ENCODE measurements at regions not wholly inside any gene's neighbourhood (a gene's known extent, or its start where the extent isn't known, plus 50 kb on each side); places are given as distances from the start of the nearest gene placed in this dataset.

DNA sequence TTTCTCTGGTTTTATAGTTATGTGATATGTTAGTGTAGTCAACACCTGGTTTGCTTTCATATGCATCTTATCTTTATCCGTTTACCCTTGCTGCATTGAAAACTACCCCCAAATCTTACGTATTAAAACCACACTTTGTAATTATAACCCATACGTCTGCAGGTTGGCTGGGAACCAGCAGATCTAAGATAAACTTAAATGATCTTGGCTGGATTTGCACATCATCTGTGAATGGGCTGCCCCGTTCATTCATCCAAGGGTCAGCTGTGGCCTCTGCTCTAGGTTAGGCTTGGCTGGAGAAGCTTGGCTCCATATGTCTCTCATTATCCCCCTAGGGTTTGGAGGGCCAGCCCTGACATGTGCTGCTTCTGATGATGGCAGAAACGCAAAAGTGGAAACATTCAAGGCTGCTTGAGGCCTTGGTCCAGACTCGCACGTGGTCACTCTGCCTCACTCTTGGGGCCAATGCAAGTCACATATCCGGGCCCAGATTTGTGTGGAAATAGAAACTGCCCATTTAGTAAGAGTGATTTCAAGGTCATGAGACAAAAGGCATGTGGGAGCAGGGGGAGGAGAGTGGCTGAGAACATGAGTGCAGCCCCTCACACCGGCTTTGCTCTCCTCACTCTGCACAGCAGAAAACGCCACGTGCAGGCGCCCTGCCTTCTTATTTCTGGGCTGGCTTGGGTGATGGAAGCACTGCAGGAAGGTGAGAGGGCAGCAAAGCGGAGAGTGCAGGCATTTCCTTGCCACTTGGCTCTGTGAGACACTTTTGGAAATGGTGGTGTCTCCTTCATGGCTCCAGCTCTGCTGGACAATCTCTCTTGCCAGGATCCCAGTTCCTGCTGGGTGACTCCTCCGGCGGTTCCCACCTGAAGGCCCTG is 553.8 kb downstream of the GLRX3 start:
- DNase-seq (ENCODE audit: low read depth): no peak
- no peak for TF ChIP-seq CTCF (IDR thresholded peaks at IDR 0.05; ENCODE audit: insufficient read depth, low read depth, low read length, missing control alignments)
- no peak overlapping the region for H3K4me3 ChIP-seq (ENCODE audit: low read length)

GRCh38 chr10:130691776-130692175 is 555.6 kb downstream of the GLRX3 start:
- no peak for DNase-seq (ENCODE audit: low read depth)
- no peak for TF ChIP-seq CTCF (IDR thresholded peaks at IDR 0.05; ENCODE audit: insufficient read depth, low read depth, low read length, missing control alignments)
- no peak overlapping the region for H3K4me3 ChIP-seq (ENCODE audit: low read length)

DNA sequence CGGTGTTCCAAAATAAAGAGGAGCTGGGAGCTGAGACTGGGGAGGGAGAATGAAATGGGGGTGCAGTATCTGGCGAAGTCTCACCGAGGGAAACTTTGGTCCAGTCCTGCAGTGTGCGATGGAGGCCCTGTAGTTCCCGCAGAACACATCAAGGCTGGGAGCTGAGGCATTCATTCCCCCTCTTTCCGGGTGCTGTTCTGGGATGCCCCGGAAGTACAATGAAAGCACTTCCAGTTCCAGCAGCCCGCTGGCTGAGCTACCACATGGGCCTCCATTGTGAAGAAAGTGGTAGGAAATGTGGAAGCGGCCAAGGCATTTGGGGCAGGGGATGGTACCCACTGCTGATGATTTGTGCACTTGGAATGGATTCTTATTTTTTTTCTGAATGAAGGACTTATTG is 560.7 kb downstream of the GLRX3 start:
- TF ChIP-seq CTCF (IDR thresholded peaks at IDR 0.05; ENCODE audit: insufficient read depth, low read depth, low read length, missing control alignments): no peak
- no peak overlapping the region for H3K4me3 ChIP-seq (ENCODE audit: low read length)
- no peak for DNase-seq (ENCODE audit: low read depth)

- TF ChIP-seq CTCF (IDR thresholded peaks at IDR 0.05; ENCODE audit: insufficient read depth, low read depth, low read length, missing control alignments): no peak
- no peak for DNase-seq (ENCODE audit: low read depth)
- H3K4me3 ChIP-seq (ENCODE audit: low read length): no peak overlapping the region
Measured at GRCh38 chr10:130707389-130707979, 571.3 kb downstream of the GLRX3 start.

GRCh38 chr10:130708465-130709070 is 572.4 kb downstream of the GLRX3 start:
- no peak for TF ChIP-seq CTCF (IDR thresholded peaks at IDR 0.05; ENCODE audit: insufficient read depth, low read depth, low read length, missing control alignments)
- no peak for DNase-seq (ENCODE audit: low read depth)
- no peak overlapping the region for H3K4me3 ChIP-seq (ENCODE audit: low read length)

GRCh38 chr10:130709415-130709814 is 573.2 kb downstream of the GLRX3 start:
- H3K4me3 ChIP-seq (ENCODE audit: low read length): no peak overlapping the region
- no peak for TF ChIP-seq CTCF (IDR thresholded peaks at IDR 0.05; ENCODE audit: insufficient read depth, low read depth, low read length, missing control alignments)
- DNase-seq (ENCODE audit: low read depth): no peak

All from epithelial cell of esophagus (primary cell).